BE2C (cell line): ENCODE measurements at regions not wholly inside any gene's neighbourhood (a gene's known extent, or its start where the extent isn't known, plus 50 kb on each side); places are given as distances from the start of the nearest gene placed in this dataset.

Experiments
- DNase-seq: peaks from one replicate; pipeline ENCODE4 v3.0.0-alpha.2; 2020
- H3K27me3 ChIP-seq: fragments of 250-450 bp; sonication (Bioruptor Pico); 2 replicates; pipeline ENCODE4 v1.5.1; 2020; ENCODE audit warnings: mild to moderate bottlenecking
- H3K36me3 ChIP-seq: fragments of 250-450 bp; sonication (Bioruptor Pico); 2 replicates; pipeline ENCODE4 v1.5.1; 2020; ENCODE audit warnings: mild to moderate bottlenecking
- H3K4me1 ChIP-seq: fragments of 250-450 bp; sonication (Bioruptor Pico); 2 replicates; pipeline ENCODE4 v1.5.1; 2020
- H3K4me3 ChIP-seq: 2 replicates; pipeline ENCODE4 v1.5.1; 2011; ENCODE audit warnings: low read depth, low read length
- H3K9me3 ChIP-seq: fragments of 250-450 bp; sonication (Bioruptor Pico); 2 replicates; pipeline ENCODE4 v1.5.1; 2020
- CTCF ChIP-seq: IDR thresholded peaks from 2 replicates; pipeline ENCODE4 v1.5.1; 2012; ENCODE audit warnings: mild to moderate bottlenecking, low read depth, low read length

GRCh38 chr12:75938189-75938588 lies 93.4 kb downstream of the PHLDA1 start:
- H3K27me3 ChIP-seq, result no peaks in the 10 kb centered on the region
- H3K9me3 ChIP-seq, result peaks cover 2% of the 10 kb centered on the region; the same call in 1 of the 2 replicates
- peaks cover 9% of the 10 kb centered on the region for H3K4me1 ChIP-seq
- H3K4me3 ChIP-seq, result no peak overlapping the region
- H3K36me3 ChIP-seq, result no peaks in the 10 kb centered on the region
- DNase-seq, result no peak
- no peak for TF ChIP-seq CTCF

- H3K4me3 ChIP-seq, result no peak overlapping the region
- TF ChIP-seq CTCF, result no peak
- H3K9me3 ChIP-seq, result peaks cover 2% of the 10 kb centered on the region; the same call in 1 of the 2 replicates
- no peaks in the 10 kb centered on the region for H3K27me3 ChIP-seq
- H3K36me3 ChIP-seq, result no peaks in the 10 kb centered on the region
- DNase-seq, result no peak
- peaks cover 9% of the 10 kb centered on the region for H3K4me1 ChIP-seq
These were observed 94.1 kb downstream of the PHLDA1 start for GRCh38 chr12:75937486-75937885.

- H3K9me3 ChIP-seq, result peaks cover 2% of the 10 kb centered on the region; the same call in 1 of the 2 replicates
- no peak for DNase-seq
- peaks cover 9% of the 10 kb centered on the region for H3K4me1 ChIP-seq
- no peaks in the 10 kb centered on the region for H3K27me3 ChIP-seq
- no peak overlapping the region for H3K4me3 ChIP-seq
- H3K36me3 ChIP-seq, result no peaks in the 10 kb centered on the region
- TF ChIP-seq CTCF, result no peak
These were observed 94.8 kb downstream of the PHLDA1 start for GRCh38 chr12:75936515-75937440.

GRCh38 chr12:75935539-75936242 lies 95.9 kb downstream of the PHLDA1 start:
- H3K27me3 ChIP-seq, result no peaks in the 10 kb centered on the region
- TF ChIP-seq CTCF, result no peak
- H3K4me3 ChIP-seq, result no peak overlapping the region
- DNase-seq, result no peak
- H3K4me1 ChIP-seq, result peaks cover 9% of the 10 kb centered on the region
- H3K9me3 ChIP-seq, result peaks cover 2% of the 10 kb centered on the region; the same call in 1 of the 2 replicates
- H3K36me3 ChIP-seq, result no peaks in the 10 kb centered on the region

GRCh38 chr12:75933101-75933500 lies 98.5 kb downstream of the PHLDA1 start:
- H3K27me3 ChIP-seq, result no peaks in the 10 kb centered on the region
- no peak for TF ChIP-seq CTCF
- peaks cover 9% of the 10 kb centered on the region for H3K4me1 ChIP-seq
- no peaks in the 10 kb centered on the region for H3K9me3 ChIP-seq
- no peak overlapping the region for H3K4me3 ChIP-seq
- DNase-seq, result no peak
- no peaks in the 10 kb centered on the region for H3K36me3 ChIP-seq
